ENCODE measurements at regions not wholly inside any gene's neighbourhood (a gene's known extent, or its start where the extent isn't known, plus 50 kb on each side); places are given as distances from the start of the nearest gene placed in this dataset.

DNA sequence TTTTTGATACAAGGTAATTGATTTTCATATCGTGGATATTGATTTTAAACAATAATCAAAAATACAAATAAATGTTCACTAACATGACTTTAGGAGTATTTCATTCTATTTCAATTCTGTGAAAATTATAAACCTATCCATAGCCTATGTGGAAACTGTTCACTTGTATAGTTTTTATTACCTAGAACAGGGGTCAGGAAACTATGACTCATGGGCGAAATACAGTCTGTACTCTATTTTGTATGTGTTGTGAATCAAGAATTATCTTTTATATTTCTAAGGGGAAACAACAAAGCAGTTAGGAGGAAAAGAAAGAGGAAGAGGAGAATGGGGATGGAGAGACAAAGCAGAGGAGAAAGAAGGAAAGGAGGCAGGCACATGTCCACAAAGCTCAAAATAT, 181.7 kb upstream of the VRK2 start:
- H3K4me2 ChIP-seq (ENCODE audit: insufficient read depth in 1 of 2, low read depth in 2 of 2, low read length in 2 of 2) = no peak overlapping the region
- FAIRE-seq (no peak), DNase-seq (ENCODE audit: low read depth in 1 of 2, low spot score in 2 of 2) (no peak)
- H3K36me3 ChIP-seq (ENCODE audit: control insufficient read depth in 2 of 4, insufficient read depth in 4 of 4, low read length in 3 of 4) = no peaks in the 10 kb centered on the region
- H4K20me1 ChIP-seq (replicated peaks in 1 of 2; ENCODE audit: control insufficient read depth in 1 of 2, insufficient read depth in 2 of 2, low read length in 2 of 2) = no peaks in the 10 kb centered on the region
- no peak overlapping the region for H3K23ac ChIP-seq (ENCODE audit: insufficient read length)
- H3K27ac ChIP-seq (ENCODE audit: low read depth, low read length) = no peak overlapping the region
- no peaks in the 10 kb centered on the region for H3K4me1 ChIP-seq (replicated peaks in 1 of 4; ENCODE audit: control insufficient read depth in 3 of 4, insufficient read depth in 4 of 4, low read length in 3 of 4)
- H3K79me1 ChIP-seq (ENCODE audit: low read depth, low read length) = no peaks in the 10 kb centered on the region
- no peak overlapping the region for H4K5ac ChIP-seq (ENCODE audit: insufficient read length, low read depth, low read length)
- H3K4ac ChIP-seq (replicated peaks; ENCODE audit: insufficient read length, low read depth, low read length) = no peak overlapping the region
- no peak overlapping the region for H2BK5ac ChIP-seq (ENCODE audit: low read depth, low read length)
- H2AK5ac ChIP-seq (ENCODE audit: low read depth, low read length) = no peak overlapping the region
- no peak overlapping the region for H4K8ac ChIP-seq (ENCODE audit: extremely low read depth, insufficient read depth, low read length)
- H3K4me3 ChIP-seq (ENCODE audit: extremely low read depth in 1 of 4, insufficient read depth in 2 of 4, low read depth in 3 of 4, low read length in 4 of 4) = no peak overlapping the region
- H4K91ac ChIP-seq (replicated peaks; ENCODE audit: insufficient read length, low read length) = no peak overlapping the region
- ChIA-PET POLR2A (ENCODE audit: partially characterized antibody) (no interaction called here), CTCF (ENCODE audit: partially characterized antibody) (interaction anchor here (1.5 to 1.8 kb wide), 2 partner anchors 106 to 1161 kb away, joined by 3 read pairs; no protein-coding TSS in a partner anchor)
- no peak overlapping the region for H3K18ac ChIP-seq (ENCODE audit: extremely low read depth, low read length)
- H3K27me3 ChIP-seq (replicated peaks in 1 of 4; ENCODE audit: control insufficient read depth in 3 of 4, extremely low read depth in 1 of 4, insufficient read depth in 3 of 4, low read length in 3 of 4) = no peaks in the 10 kb centered on the region
- 90% methylated on average over 2 of the region's 2 CpGs; no CpG with 5 or more reads in 1 of the 2 experiments for WGBS, 2 experiments (ENCODE audit: extremely low coverage in 1 of 2, insufficient coverage in 1 of 2, insufficient read length in 1 of 2, insufficient replicate concordance in 2 of 2, low coverage in 1 of 2, low lambda C conversion rate in 2 of 2, missing lambda C conversion rate in 1 of 2)
- no peaks in the 10 kb centered on the region for H3K9me3 ChIP-seq (ENCODE audit: insufficient read depth in 2 of 2, low read depth in 1 of 2, low read length in 1 of 2)
- no peak overlapping the region for H2BK120ac ChIP-seq (replicated peaks; ENCODE audit: low read depth, low read length)
- no peak overlapping the region for H3K9ac ChIP-seq (replicated peaks in 1 of 4; ENCODE audit: extremely low read depth in 1 of 4, low read depth in 3 of 4, low read length in 3 of 4)
- H3K56ac ChIP-seq (replicated peaks; ENCODE audit: insufficient read length, low read depth, low read length) = no peak overlapping the region
- no peak overlapping the region for H3K14ac ChIP-seq (ENCODE audit: insufficient read length)
- no peak overlapping the region for H2BK15ac ChIP-seq (ENCODE audit: low read length)
- no peaks in the 10 kb centered on the region for H3K23me2 ChIP-seq (ENCODE audit: low read depth, low read length)
- no peak overlapping the region for H2BK20ac ChIP-seq (ENCODE audit: low read length)
- no peaks in the 10 kb centered on the region for H3K79me2 ChIP-seq (ENCODE audit: control insufficient read depth in 1 of 2, insufficient read depth in 2 of 2, low read length in 2 of 2)
- H2AFZ ChIP-seq (ENCODE audit: low read length) = no peak overlapping the region
- H2BK12ac ChIP-seq (ENCODE audit: low read depth, low read length) = no peak overlapping the region
- no peak for TF ChIP-seq POU5F1 (IDR thresholded peaks at IDR 0.05; ENCODE audit: low read depth, low read length)
- TF ChIP-seq KDM1A (IDR thresholded peaks at IDR 0.05; ENCODE audit: borderline replicate concordance, low read length) = no peak
- TF ChIP-seq EGR1 (IDR thresholded peaks at IDR 0.05; ENCODE audit: borderline replicate concordance, low read depth, low read length) = no peak
- TF ChIP-seq TCF12 (IDR thresholded peaks at IDR 0.05; ENCODE audit: low read depth, low read length) = no peak
- no peak for TF ChIP-seq SP1 (IDR thresholded peaks at IDR 0.05; ENCODE audit: low read depth, low read length)
- no peak for TF ChIP-seq RBBP5 (IDR thresholded peaks at IDR 0.05; ENCODE audit: borderline replicate concordance, low read depth, low read length)
- no peak for TF ChIP-seq SAP30 (IDR thresholded peaks at IDR 0.05; ENCODE audit: insufficient read depth, insufficient replicate concordance, low read length)
- no peak for TF ChIP-seq JUND (IDR thresholded peaks at IDR 0.05; ENCODE audit: low read length)
- no peak for TF ChIP-seq KDM5A (IDR thresholded peaks at IDR 0.05; ENCODE audit: low read length)
- TF ChIP-seq EZH2 (IDR thresholded peaks at IDR 0.05; ENCODE audit: low read depth, low read length, severe bottlenecking) = no peak
- no peak for TF ChIP-seq TAF7 (optimal IDR thresholded peaks at IDR 0.05; ENCODE audit: borderline replicate concordance, low read depth, low read length)
- no peak for TF ChIP-seq MAFK (IDR thresholded peaks at IDR 0.05; ENCODE audit: low read depth, low read length)
- TF ChIP-seq HDAC6 (IDR thresholded peaks at IDR 0.05; ENCODE audit: low read depth, low read length) = no peak
- TF ChIP-seq GABPA (IDR thresholded peaks at IDR 0.05; ENCODE audit: borderline replicate concordance, insufficient read depth, low read length) = no peak

Measured in H1 (cell line).